ENCODE measurements at regions not wholly inside any gene's neighbourhood (a gene's known extent, or its start where the extent isn't known, plus 50 kb on each side); places are given as distances from the start of the nearest gene placed in this dataset.

DNA sequence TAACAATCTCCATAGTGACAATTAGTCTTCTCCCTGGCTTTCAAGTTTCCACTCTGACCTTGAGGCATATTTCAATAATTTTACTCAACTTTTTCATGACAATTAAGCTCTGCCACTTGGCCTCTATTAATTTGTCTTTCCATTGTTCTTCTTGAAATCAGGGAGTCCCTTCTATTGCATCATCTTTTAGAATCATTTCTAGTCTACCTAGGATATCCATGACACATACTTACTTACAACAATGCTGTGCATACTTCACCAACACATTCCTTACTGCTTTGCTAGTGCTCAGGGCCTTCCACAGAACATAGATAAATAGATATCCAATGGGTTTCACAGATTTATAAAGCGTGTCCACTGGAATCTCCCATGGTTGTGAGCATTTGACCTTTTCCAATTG lies 331.5 kb upstream of the LRP1B start:
- FAIRE-seq: no peak
- H3K36me3 ChIP-seq (ENCODE audit: control insufficient read depth, insufficient read depth, low read length): no peaks in the 10 kb centered on the region
- no peak for TF ChIP-seq CTCF (IDR thresholded peaks at IDR 0.05; ENCODE audit: insufficient read depth, low read length, severe bottlenecking)
- peak; percentile 25 for DNase-seq (ENCODE audit: low read depth)
- no peaks in the 10 kb centered on the region for H3K27me3 ChIP-seq (ENCODE audit: control insufficient read depth, insufficient read depth, low read length)
- H3K4me3 ChIP-seq (ENCODE audit: low read depth, low read length): no peak overlapping the region

DNA sequence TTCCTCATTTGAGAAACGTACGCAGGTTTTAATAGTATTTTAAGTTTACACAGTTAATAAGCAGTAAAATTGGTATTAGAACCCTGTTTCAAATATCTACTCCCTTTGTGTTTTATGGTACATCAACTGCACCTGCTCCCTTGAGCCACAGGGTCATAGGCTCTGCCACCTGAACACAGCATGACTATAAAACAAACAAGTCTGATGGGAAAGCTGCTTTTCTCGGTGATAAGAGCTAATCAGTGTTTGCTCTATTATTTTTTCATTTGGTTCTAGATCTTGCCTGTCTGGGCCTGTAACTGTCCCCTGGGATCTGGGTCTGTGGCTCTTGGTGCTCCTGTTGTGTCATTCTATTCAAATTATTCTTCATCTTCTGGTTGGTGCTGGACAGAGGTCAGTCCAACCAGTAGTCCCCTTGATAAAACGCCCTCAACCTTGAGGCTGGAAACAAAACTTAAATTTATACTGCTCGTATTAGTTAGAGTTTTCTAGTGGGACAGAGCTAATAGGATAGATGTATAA lies 314.8 kb upstream of the LRP1B start:
- Histone ChIP-seq H3K27me3 (ENCODE audit: control insufficient read depth, insufficient read depth, low read length) (no peaks in the 10 kb centered on the region), H3K36me3 (ENCODE audit: control insufficient read depth, insufficient read depth, low read length) (no peaks in the 10 kb centered on the region), H3K4me3 (ENCODE audit: low read depth, low read length) (no peak overlapping the region)
- DNase-seq (ENCODE audit: low read depth): no peak
- no peak for TF ChIP-seq CTCF (IDR thresholded peaks at IDR 0.05; ENCODE audit: insufficient read depth, low read length, severe bottlenecking)
- FAIRE-seq: no peak

GRCh38 chr2:142445023-142445422 lies 314.2 kb upstream of the LRP1B start:
- no peaks in the 10 kb centered on the region for H3K27me3 ChIP-seq (ENCODE audit: control insufficient read depth, insufficient read depth, low read length)
- H3K4me3 ChIP-seq (ENCODE audit: low read depth, low read length): no peak overlapping the region
- no peak for DNase-seq (ENCODE audit: low read depth)
- FAIRE-seq: no peak
- no peaks in the 10 kb centered on the region for H3K36me3 ChIP-seq (ENCODE audit: control insufficient read depth, insufficient read depth, low read length)
- no peak for TF ChIP-seq CTCF (IDR thresholded peaks at IDR 0.05; ENCODE audit: insufficient read depth, low read length, severe bottlenecking)

DNA sequence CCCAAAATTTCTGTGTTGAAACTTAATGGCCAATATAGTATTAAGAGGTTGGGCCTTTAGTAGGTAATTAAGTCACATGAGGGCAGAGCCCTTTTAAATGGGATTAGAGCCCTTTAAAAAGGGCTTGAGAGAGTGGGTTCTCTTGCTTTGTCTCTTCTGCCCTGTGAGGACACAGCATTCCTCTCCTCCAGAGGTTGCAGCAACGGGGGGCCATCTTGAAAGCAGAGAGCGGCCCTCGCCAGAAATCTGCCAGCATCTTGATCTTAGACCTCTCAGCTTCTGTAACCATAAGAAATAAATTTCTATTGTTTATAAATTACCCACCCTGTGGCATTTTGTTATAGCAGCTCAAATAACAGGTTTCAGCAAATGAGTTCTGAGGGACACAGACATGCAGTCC lies 305.0 kb upstream of the LRP1B start:
- DNase-seq (ENCODE audit: low read depth) (no peak), FAIRE-seq (no peak)
- Histone ChIP-seq H3K36me3 (ENCODE audit: control insufficient read depth, insufficient read depth, low read length) (no peaks in the 10 kb centered on the region), H3K27me3 (ENCODE audit: control insufficient read depth, insufficient read depth, low read length) (no peaks in the 10 kb centered on the region), H3K4me3 (ENCODE audit: low read depth, low read length) (no peak overlapping the region)
- no peak for TF ChIP-seq CTCF (IDR thresholded peaks at IDR 0.05; ENCODE audit: insufficient read depth, low read length, severe bottlenecking)

- FAIRE-seq: no peak
- DNase-seq (ENCODE audit: low read depth): no peak
- TF ChIP-seq CTCF (IDR thresholded peaks at IDR 0.05; ENCODE audit: insufficient read depth, low read length, severe bottlenecking): no peak
- Histone ChIP-seq H3K4me3 (ENCODE audit: low read depth, low read length) (no peak overlapping the region), H3K36me3 (ENCODE audit: control insufficient read depth, insufficient read depth, low read length) (no peaks in the 10 kb centered on the region), H3K27me3 (ENCODE audit: control insufficient read depth, insufficient read depth, low read length) (no peaks in the 10 kb centered on the region)
These were observed 295.2 kb upstream of the LRP1B start for GRCh38 chr2:142426064-142426463.

GRCh38 chr2:142425551-142425950 lies 294.7 kb upstream of the LRP1B start:
- H3K4me3 ChIP-seq (ENCODE audit: low read depth, low read length): no peak overlapping the region
- FAIRE-seq: no peak
- no peaks in the 10 kb centered on the region for H3K27me3 ChIP-seq (ENCODE audit: control insufficient read depth, insufficient read depth, low read length)
- no peak for TF ChIP-seq CTCF (IDR thresholded peaks at IDR 0.05; ENCODE audit: insufficient read depth, low read length, severe bottlenecking)
- no peaks in the 10 kb centered on the region for H3K36me3 ChIP-seq (ENCODE audit: control insufficient read depth, insufficient read depth, low read length)
- no peak for DNase-seq (ENCODE audit: low read depth)

Data from bronchial epithelial cell (primary cell).